ENCODE measurements at regions not wholly inside any gene's neighbourhood (a gene's known extent, or its start where the extent isn't known, plus 50 kb on each side); places are given as distances from the start of the nearest gene placed in this dataset.
A peak's percentile ranks its signal among the peaks of the same experiment; 100 is the strongest.

DNA sequence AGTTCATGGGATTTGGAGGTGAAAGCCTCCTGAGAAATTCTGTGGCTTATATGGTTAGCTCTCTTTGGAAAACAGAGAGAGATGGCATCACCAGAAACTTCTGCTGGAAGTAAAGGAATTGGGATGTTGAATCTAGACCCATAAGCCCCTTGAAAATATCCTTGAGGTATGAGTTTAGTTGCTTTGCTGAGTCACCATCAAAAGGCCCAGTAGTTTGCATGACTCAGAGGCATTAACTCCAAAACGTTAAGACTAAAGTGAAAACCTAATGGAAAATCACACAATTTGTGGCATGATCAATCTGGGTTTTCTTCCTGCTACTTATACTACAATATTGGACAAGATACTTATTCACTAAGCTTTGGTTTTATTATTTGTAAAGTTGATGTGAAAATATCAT lies 349.2 kb upstream of the SALL1 start:
- no peak for ATAC-seq
- Mint-ChIP-seq H3K27ac (peak overlapping the region in 1 of 2 donors; percentile 12), H3K4me3 (no peak overlapping the region), H3K4me1 (no peaks in the 10 kb centered on the region), H3K9me3 (peaks cover 0 to 12% of the 10 kb centered on the region in 2 donors), H3K27me3 (no peaks in the 10 kb centered on the region)
- no peak for DNase-seq

DNA sequence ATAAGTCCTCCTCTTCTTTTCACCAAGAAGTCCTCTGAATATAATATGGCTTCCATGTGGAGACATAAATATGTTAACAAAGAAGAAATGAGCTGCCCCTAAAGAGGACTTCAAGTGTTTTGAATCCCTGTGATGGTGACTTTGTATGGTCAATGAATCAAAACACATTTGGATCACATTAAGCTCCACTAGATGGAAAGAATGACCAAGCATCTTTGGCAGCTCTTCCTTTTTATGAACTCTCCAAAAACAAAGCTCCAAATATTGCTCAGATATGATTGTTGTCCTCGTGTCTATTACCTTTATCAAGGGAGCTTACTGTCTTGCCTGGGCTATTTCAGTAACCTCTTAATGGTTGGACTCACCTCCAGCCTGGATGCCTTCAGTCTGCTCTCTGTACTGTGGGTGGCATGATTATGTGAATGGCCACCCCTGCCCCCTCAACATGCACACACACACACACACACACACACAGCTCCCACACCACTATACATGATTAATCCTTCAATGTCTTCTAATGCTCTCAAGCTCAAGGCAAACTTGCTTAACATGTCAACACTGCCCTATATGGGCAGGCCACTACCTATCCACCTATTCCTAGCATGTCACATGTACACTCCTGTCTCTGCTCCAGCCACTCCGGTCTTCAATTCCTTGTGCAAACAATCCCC lies 346.6 kb upstream of the SALL1 start:
- H3K27ac Mint-ChIP-seq = no peak overlapping the region
- DNase-seq (no peak), ATAC-seq (no peak)
- no peaks in the 10 kb centered on the region for H3K4me1 Mint-ChIP-seq
- peaks cover under 1 to 12% of the 10 kb centered on the region in 2 donors for H3K9me3 Mint-ChIP-seq
- no peak overlapping the region for H3K4me3 Mint-ChIP-seq
- H3K27me3 Mint-ChIP-seq = no peaks in the 10 kb centered on the region

DNA sequence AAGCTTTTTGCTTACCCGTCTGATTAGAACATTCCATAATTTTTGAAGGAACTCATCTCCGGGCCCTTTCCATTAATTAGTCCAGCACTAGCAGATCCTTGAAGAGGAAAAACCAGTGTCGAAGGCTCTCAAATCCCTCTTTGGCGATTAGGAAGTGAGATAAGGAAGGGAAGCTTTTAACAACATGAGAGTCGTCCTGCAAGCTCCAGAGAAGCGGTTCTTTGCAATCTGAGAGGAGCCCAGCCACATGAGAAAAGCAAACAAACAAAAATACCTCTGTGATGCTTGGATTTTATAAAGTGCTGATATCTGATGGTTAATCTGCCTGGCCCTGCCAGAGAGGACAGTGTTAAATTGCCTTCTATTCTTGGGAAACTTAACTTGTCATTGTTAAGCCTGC lies 339.8 kb upstream of the SALL1 start:
- Mint-ChIP-seq H3K9me3 (peaks cover 0 to 6% of the 10 kb centered on the region in 2 donors), H3K4me3 (no peak overlapping the region), H3K4me1 (no peaks in the 10 kb centered on the region), H3K27ac (no peak overlapping the region), H3K27me3 (no peaks in the 10 kb centered on the region)
- DNase-seq = no peak
- no peak for ATAC-seq

DNA sequence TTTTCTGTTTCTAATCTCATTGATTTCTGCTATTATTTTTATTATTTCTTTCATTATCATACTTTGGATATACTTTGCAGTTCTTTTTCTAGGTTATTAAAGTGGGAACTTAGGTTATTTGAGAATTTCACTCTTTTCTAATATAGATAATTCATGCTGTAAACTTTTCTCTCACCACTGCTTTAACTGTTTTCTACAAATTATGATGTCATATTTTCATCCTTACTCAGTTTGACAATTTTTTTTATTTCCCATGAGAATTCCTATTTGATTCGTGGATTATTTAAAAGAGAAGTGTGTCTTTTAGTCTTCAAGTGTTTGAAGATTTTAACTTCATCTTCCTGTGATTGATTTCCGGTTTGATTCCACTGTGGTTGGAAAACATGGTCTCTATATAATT lies 336.8 kb upstream of the SALL1 start:
- no peak for DNase-seq
- H3K27me3 Mint-ChIP-seq = no peaks in the 10 kb centered on the region
- no peak overlapping the region for H3K27ac Mint-ChIP-seq
- no peak overlapping the region for H3K4me3 Mint-ChIP-seq
- ATAC-seq = no peak
- peaks cover 16 to 20% of the 10 kb centered on the region in 2 donors for H3K9me3 Mint-ChIP-seq
- H3K4me1 Mint-ChIP-seq = no peaks in the 10 kb centered on the region

DNA sequence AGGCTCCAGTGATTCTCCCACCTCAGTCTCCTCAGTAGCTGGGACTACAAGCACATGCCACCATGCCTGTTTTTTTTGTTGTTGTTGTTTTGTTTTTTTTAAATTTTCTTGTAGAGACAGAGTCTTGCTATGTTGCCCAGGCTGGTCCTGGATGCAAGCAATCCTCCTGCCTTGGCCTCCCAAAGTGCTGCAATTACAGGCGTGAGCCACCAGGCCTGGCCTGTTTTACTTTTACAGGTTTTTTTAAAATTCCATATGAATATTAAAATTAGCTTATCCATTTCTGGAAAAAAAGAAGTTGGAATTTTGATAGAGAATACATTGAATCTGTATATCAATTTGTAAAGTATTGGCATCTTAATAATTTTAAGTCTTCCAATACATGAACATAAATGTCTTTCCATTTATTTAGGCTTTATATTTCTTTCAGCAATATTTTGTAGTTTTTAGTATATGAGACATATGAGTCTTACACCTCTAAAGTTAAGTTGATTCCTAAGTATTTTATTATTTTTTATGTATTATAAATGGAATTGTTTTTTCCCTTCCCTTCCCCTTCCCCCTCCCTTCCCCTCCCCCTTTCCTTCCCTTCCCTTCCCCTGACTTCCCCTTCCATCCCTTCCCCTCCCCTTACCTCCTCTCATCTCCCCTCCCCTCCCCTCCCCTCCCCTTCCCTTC lies 323.5 kb upstream of the SALL1 start:
- Mint-ChIP-seq H3K27me3 (no peaks in the 10 kb centered on the region), H3K27ac (no peak overlapping the region), H3K4me3 (no peak overlapping the region), H3K9me3 (peaks cover 0 to 16% of the 10 kb centered on the region in 2 donors), H3K4me1 (no peaks in the 10 kb centered on the region)
- DNase-seq (no peak), ATAC-seq (no peak)

DNA sequence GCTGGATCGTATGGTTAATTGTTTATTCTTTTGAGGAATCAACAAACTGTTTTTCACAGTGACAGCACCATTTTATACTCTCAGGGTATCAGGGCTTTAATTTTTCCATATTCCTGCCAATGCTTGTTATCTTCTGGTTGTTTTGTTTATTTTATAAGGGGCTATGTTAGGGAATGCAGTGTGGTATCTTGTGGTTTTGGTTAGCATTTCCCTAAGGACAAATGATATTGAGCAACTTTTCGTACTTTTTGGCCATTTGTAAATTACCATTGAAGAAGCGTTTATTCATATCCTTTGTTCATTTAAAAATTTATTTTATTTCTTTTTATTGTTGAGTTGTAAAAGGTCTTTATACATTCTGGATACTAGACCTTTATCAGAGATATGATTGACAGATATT lies 322.0 kb upstream of the SALL1 start:
- H3K4me1 Mint-ChIP-seq = no peaks in the 10 kb centered on the region
- peaks cover 0 to 16% of the 10 kb centered on the region in 2 donors for H3K9me3 Mint-ChIP-seq
- ATAC-seq (no peak), DNase-seq (no peak)
- no peaks in the 10 kb centered on the region for H3K27me3 Mint-ChIP-seq
- H3K4me3 Mint-ChIP-seq = no peak overlapping the region
- no peak overlapping the region for H3K27ac Mint-ChIP-seq

DNA sequence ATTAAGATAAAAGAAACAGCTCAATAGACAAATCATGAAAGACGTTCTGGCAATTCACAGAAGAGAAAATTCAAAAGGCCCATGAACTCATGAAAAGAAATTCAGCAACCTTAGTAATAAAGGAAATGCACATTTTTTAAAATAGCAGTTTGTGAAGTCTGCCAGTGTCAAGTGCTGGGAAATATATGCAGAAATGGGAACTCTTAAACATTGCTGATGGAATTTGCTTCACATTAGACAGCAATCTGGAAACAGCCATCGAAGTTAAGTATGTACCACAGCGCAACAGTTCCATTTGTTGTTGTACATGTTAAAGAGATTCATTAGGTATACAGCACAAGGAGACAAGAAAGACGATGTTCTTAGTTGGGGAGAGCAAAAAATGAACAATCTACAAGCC lies 319.4 kb upstream of the SALL1 start:
- no peak for DNase-seq
- Mint-ChIP-seq H3K27ac (no peak overlapping the region), H3K4me1 (no peaks in the 10 kb centered on the region), H3K4me3 (no peak overlapping the region), H3K9me3 (peaks cover 5 to 13% of the 10 kb centered on the region in 2 donors), H3K27me3 (no peaks in the 10 kb centered on the region)
- ATAC-seq = no peak

DNA sequence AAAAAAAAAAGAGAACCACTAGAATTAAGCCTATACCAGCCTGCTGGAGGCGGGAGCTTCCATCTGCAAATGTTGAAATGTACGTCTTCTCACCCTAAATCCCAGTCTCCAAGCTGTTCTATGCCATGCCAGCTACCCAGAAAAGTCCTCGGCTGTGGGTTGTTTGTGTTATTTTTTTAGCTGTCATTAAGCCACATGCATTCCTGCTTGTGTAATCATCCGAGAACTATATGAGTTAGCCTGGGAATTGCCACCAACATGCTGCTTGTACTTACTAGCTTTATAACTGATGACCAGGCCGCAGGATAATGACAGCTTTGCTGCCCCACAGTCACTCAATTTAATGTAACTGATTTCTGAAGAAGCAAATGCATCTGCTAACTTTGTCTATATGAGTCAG lies 313.9 kb upstream of the SALL1 start:
- H3K27ac Mint-ChIP-seq = no peak overlapping the region
- no peaks in the 10 kb centered on the region for H3K4me1 Mint-ChIP-seq
- no peak overlapping the region for H3K4me3 Mint-ChIP-seq
- peaks cover 0 to 5% of the 10 kb centered on the region in 2 donors for H3K9me3 Mint-ChIP-seq
- no peaks in the 10 kb centered on the region for H3K27me3 Mint-ChIP-seq
- DNase-seq (no peak), ATAC-seq (no peak)

DNA sequence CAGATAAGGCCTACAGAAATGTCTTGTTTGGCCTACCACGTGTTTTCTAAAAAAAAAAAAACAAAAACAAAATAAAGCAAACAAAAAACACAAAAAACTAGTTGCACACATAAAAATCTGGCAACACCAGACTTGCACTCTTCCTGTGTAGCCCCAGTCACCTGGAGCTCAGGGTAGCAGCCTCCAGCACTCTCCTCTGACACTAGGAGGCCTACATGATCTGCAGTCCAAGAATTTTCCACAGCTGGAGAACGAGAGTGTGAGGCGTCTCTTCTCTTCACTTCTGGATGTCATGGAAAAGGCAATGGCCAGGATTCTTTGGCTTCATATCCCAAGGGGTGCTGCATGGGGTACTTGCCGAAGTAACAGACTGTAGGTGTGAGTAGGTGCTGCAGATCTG lies 310.2 kb upstream of the SALL1 start:
- Mint-ChIP-seq H3K27me3 (no peaks in the 10 kb centered on the region), H3K9me3 (peaks cover 0 to under 1% of the 10 kb centered on the region in 2 donors), H3K4me3 (no peak overlapping the region), H3K4me1 (no peaks in the 10 kb centered on the region), H3K27ac (no peak overlapping the region)
- no peak for ATAC-seq
- DNase-seq = no peak

DNA sequence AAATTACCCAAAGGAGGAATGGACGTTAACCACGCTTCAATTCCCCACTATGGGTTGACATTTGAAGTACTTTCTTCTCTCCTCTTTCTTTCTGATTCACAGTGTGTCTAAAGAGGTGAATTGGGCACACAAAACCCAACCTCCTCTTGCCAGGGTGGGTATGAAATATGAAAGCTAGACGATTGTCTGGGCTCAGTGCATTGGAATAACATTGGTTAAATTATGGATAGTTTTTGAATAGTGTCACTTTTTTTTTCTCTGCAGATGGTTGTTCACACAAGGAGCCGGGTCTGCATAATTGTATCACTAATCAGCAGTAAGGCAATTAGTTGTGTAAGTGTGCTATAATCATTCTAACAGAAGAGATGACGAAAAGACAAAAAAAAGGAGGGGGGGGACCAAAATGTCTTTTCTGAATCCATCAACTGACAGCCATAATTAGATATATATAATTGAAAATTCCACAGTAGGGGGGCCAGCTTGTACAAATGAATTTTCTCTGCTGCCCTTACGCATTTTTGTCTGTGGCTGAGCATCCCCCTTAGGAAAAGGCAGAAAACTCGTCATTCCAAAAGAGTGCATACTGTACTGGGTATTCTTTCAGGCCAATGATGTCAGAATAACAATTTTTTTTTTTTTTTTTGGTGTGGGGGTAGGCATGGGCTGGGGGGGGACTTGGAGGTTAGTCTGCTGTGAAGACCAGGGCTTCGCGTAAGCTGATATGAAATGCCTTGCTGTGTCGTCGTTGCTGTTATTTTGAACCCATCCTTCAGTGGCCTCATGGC lies 307.5 kb upstream of the SALL1 start:
- Mint-ChIP-seq H3K27me3 (no peaks in the 10 kb centered on the region), H3K9me3 (peaks cover 0 to 8% of the 10 kb centered on the region in 2 donors), H3K27ac (no peak overlapping the region), H3K4me3 (no peak overlapping the region), H3K4me1 (no peaks in the 10 kb centered on the region)
- DNase-seq = no peak
- no peak for ATAC-seq

DNA sequence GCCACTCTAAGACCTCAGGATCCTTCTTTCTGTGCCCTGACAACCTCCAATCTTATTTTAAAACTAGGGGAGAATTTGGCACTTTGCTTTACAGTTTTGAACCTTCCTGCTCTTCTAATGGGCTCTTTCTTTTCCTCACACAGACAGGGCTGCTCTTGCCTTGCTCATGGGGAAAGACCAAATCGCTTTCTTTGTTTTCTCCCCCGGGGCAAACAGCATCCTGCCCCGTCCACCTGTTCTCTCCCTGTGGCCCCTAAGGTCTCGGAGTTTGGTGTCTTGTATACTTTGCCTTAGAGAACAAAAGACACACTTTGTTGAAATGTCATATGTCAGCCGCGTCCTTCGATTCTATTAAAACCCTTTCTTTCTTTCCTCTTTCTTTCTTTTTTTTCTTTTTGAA lies 306.7 kb upstream of the SALL1 start:
- DNase-seq = no peak
- no peak overlapping the region for H3K4me3 Mint-ChIP-seq
- H3K27me3 Mint-ChIP-seq = no peaks in the 10 kb centered on the region
- peak overlapping the region; percentile 28 to 30 for H3K27ac Mint-ChIP-seq
- H3K4me1 Mint-ChIP-seq = no peaks in the 10 kb centered on the region
- no peak for ATAC-seq
- peaks cover 4 to 8% of the 10 kb centered on the region in 2 donors for H3K9me3 Mint-ChIP-seq

DNA sequence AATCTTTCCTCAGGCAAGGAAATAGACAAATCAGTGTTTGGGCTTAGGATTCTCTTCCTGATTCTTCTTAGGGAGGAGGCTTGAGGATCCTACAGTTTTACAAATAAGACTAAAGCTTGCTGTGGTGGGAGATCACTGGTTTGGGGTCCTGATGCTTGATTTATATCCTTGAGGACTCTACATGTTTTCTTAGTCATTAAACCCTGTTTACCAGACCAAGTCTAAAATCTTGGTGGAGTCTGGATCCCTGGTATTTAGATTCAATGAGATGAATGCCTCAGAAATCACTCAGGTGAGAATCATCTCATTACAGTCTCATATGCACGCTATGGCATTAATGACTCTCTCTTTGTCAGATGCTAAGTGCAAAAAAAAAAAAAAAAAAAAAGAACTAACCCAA lies 304.3 kb upstream of the SALL1 start:
- DNase-seq (no peak), ATAC-seq (no peak)
- Mint-ChIP-seq H3K27me3 (no peaks in the 10 kb centered on the region), H3K4me3 (no peak overlapping the region), H3K9me3 (peaks cover 7 to 8% of the 10 kb centered on the region in 2 donors), H3K4me1 (no peaks in the 10 kb centered on the region), H3K27ac (no peak overlapping the region)

DNA sequence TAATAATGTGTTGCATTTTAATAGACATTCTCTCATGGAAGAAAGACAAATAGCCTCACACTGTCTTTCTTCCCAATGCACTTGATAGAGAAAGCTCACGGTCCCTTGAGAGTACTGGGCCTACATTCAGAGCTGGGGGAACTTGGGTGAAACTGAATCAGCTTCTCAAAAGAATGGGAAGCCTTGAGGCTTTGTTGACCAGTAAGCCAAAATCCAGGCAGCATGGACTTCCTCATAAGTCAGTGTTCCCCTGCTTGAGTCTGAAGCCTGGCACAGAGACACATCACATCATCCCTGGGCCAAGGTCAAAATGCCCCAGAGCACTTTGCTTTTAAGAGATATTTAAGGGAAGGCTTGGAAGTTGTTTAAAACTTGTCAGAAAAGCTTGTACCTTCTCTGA lies 302.2 kb upstream of the SALL1 start:
- no peaks in the 10 kb centered on the region for H3K4me1 Mint-ChIP-seq
- no peak for DNase-seq
- H3K27ac Mint-ChIP-seq = no peak overlapping the region
- no peaks in the 10 kb centered on the region for H3K27me3 Mint-ChIP-seq
- peaks cover 7 to 8% of the 10 kb centered on the region in 2 donors for H3K9me3 Mint-ChIP-seq
- H3K4me3 Mint-ChIP-seq = no peak overlapping the region
- ATAC-seq = no peak

DNA sequence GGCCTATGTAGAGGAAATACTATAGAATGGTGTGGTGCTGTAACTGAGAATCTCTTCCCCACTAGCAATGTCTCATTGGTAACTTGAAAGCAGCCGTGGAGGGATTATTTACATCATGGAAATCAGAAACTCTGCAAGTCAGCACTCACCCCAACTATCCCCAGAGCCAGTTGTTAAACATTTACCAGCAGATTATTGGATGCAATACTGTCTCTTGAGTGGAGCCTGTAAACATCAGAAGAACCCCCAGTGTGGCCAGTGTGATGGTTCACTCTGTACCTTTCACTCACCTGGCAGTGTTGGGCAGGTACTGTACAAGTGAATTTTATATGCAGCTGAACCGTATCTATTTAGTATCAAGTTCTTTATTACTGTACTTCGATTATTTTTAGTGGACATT lies 299.8 kb upstream of the SALL1 start:
- peaks cover 7 to 12% of the 10 kb centered on the region in 2 donors for H3K9me3 Mint-ChIP-seq
- no peaks in the 10 kb centered on the region for H3K4me1 Mint-ChIP-seq
- DNase-seq (no peak), ATAC-seq (no peak)
- no peak overlapping the region for H3K4me3 Mint-ChIP-seq
- no peak overlapping the region for H3K27ac Mint-ChIP-seq
- no peaks in the 10 kb centered on the region for H3K27me3 Mint-ChIP-seq

DNA sequence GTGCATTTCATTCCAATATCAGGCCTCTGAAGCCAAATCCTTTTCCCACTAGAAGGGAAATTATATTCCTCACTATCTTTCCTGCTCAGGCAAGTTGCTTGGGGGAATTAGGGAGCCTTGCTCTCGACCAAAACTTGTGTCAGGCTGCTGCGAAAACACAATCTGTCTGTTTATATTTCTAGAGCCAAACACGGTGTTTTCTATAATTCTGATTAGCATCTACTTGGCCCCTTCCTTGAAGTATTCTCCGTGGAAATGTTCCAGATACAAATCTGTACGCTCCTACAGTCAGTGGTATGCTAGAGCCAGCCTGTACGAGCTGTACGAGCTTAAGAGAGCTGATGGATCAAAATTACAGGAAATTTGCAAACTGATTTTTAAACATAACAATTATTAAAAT lies 299.3 kb upstream of the SALL1 start:
- ATAC-seq = no peak
- no peaks in the 10 kb centered on the region for H3K4me1 Mint-ChIP-seq
- no peak overlapping the region for H3K4me3 Mint-ChIP-seq
- H3K9me3 Mint-ChIP-seq = peaks cover 7 to 12% of the 10 kb centered on the region in 2 donors
- no peaks in the 10 kb centered on the region for H3K27me3 Mint-ChIP-seq
- no peak for DNase-seq
- no peak overlapping the region for H3K27ac Mint-ChIP-seq

DNA sequence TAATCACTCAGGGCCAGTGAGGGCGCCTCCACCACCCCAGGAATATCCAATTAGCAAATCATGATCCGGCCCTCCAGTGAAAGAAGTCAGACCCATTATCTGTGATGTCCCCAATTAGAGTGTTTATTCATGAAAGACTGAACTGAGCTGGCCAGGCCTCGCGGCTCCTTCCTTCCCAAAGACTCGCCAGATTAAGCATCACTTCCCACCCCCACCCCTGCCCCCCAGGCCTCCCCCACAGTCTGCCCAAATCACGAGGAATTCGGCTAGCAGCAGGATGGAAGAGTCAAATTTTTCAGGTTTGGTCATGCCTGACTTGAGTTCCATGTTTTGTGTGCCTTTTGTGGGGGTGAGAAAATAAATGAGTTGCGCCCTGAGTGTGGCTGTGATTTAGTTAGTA lies 298.4 kb upstream of the SALL1 start:
- Mint-ChIP-seq H3K9me3 (peaks cover 7% of the 10 kb centered on the region in 2 donors), H3K4me3 (no peak overlapping the region), H3K27me3 (no peaks in the 10 kb centered on the region), H3K4me1 (no peaks in the 10 kb centered on the region), H3K27ac (no peak overlapping the region)
- ATAC-seq (no peak), DNase-seq (no peak)

Data from stimulated activated naive CD8-positive, alpha-beta T cell treated with anti-CD3 and anti-CD28 coated beads, Interleukin-15, amount 100 ng/mL, for 72 hours (primary cell).